ENCODE measurements at regions not wholly inside any gene's neighbourhood (a gene's known extent, or its start where the extent isn't known, plus 50 kb on each side); places are given as distances from the start of the nearest gene placed in this dataset.

DNA sequence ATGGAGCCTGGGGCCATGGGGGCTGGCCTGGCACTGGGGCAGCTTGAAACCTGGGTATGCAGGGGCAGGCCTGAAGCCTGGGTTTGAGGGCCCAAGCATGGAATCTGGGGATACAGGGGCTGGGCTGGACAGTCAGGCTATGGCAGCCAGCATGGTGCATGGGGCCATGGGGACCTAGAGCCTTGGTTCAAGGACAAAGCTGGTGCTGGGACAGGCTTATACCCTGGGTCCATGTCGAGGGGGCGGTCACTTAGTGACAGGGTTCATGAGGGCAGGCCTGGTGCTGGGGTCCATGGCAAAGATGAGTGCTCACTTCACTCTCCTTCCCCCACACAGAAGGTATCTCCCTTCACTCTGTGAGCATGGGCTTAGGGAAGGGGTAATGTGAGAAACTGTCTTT, 116.2 kb downstream of the BBS10 start:
- no peak for DNase-seq (ENCODE audit: extremely low read depth in 1 of 11, low read depth in 9 of 11, low spot score in 4 of 11)

- DNase-seq (ENCODE audit: extremely low read depth in 1 of 11, low read depth in 9 of 11, low spot score in 4 of 11) = no peak
Observed at GRCh38 chr12:76226956-76227355, 121.3 kb downstream of the BBS10 start.

- DNase-seq (ENCODE audit: extremely low read depth in 1 of 11, low read depth in 9 of 11, low spot score in 4 of 11) = no peak
Observed at GRCh38 chr12:76226397-76226796, 121.8 kb downstream of the BBS10 start.

- DNase-seq (ENCODE audit: extremely low read depth in 1 of 11, low read depth in 9 of 11, low spot score in 4 of 11) = no peak
Observed at GRCh38 chr12:76223869-76224268, 124.3 kb downstream of the BBS10 start.

GRCh38 chr12:76220980-76221379, 127.2 kb downstream of the BBS10 start:
- no peak for DNase-seq (ENCODE audit: extremely low read depth in 1 of 11, low read depth in 9 of 11, low spot score in 4 of 11)

DNA sequence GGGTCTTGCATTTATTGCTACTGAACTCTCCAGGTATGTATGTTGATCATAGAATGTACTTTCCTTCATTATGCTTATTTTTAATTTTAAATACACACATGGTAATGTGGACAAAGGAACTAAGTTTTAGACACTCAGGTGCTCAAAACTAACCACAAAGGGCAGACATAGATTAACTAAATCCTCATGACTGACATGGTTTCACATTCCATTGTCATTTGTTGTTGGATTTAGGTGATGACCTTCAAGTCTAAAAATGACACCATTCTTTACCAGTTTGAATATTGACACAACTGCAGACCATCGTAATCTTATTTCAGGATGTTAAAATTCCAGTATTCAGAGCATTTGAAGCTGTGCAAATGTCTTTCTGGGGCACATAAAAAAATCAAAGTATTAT, 128.4 kb downstream of the BBS10 start:
- no peak for DNase-seq (ENCODE audit: extremely low read depth in 1 of 11, low read depth in 9 of 11, low spot score in 4 of 11)

DNA sequence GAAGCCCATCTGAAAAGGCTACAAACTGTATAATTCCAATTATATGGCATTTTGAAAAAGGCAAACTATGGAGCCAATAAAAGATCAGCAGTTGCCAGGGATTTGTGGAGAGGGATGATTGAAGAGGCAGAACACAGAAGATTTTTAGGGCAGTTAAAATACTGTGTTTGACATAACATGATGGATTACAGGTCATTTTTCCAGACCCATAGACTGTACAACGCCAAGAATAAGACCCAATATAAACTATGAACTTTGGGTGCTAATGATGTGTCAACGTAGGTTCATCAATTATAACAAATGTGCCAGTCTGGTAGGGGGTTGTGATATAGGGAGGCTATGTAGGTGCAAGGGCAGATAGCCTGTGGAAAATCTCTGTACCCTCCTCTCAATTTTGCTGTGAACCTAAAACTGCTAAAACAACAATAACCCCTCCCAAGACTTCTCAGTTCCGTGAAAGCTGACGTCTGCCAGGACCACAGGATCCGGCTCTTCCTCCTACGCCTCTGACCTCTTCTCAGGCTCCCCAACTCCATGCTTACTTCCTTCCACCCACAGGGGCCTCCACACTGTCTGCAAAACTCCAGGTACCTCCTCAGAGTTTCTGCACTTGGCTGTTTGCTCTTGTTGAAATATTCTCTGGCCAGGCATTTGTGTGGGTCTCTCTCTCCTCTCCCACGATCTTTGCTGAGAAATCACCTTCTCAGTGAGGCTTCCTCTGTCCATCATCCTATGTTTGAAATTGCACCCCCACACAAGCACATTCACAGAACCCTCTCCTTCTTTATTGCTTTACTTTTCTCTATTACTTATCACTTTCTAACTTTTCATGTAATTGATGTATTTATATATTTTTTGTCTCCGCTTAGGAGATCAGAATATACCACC, 131.4 kb downstream of the BBS10 start:
- DNase-seq (ENCODE audit: extremely low read depth in 1 of 11, low read depth in 9 of 11, low spot score in 4 of 11) = no peak

- DNase-seq (ENCODE audit: extremely low read depth in 1 of 11, low read depth in 9 of 11, low spot score in 4 of 11) = no peak
Observed at GRCh38 chr12:76208129-76208528, 123.6 kb upstream of the NAP1L1 start.

GRCh38 chr12:76206677-76207072, 122.2 kb upstream of the NAP1L1 start:
- no peak for DNase-seq (ENCODE audit: extremely low read depth in 1 of 11, low read depth in 9 of 11, low spot score in 4 of 11)

GRCh38 chr12:76206039-76206676, 121.7 kb upstream of the NAP1L1 start:
- no peak for DNase-seq (ENCODE audit: extremely low read depth in 1 of 11, low read depth in 9 of 11, low spot score in 4 of 11)

DNA sequence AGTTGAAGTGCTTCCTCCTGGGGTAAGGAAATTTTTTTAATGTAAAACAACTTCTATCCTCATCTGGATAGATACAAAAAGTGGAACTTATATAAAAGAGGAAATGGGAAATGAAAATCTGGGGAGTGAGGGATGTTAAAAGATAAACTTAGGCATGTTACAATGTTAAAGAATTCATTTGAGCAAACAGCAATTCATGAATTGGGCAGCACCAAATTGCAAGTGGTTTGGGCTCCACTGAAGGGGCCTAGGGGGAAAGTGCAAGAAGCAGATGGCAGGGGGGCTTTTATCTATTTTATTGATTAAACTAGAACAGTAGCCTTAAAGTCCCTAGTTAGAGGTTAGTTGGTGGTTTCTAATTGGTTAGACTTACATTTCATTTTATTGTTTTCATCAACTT, 118.1 kb upstream of the NAP1L1 start:
- DNase-seq (ENCODE audit: extremely low read depth in 1 of 11, low read depth in 9 of 11, low spot score in 4 of 11) = no peak

GRCh38 chr12:76201758-76202157, 117.3 kb upstream of the NAP1L1 start:
- DNase-seq (ENCODE audit: extremely low read depth in 1 of 11, low read depth in 9 of 11, low spot score in 4 of 11) = no peak

GRCh38 chr12:76201316-76201715, 116.8 kb upstream of the NAP1L1 start:
- no peak for DNase-seq (ENCODE audit: extremely low read depth in 1 of 11, low read depth in 9 of 11, low spot score in 4 of 11)

DNA sequence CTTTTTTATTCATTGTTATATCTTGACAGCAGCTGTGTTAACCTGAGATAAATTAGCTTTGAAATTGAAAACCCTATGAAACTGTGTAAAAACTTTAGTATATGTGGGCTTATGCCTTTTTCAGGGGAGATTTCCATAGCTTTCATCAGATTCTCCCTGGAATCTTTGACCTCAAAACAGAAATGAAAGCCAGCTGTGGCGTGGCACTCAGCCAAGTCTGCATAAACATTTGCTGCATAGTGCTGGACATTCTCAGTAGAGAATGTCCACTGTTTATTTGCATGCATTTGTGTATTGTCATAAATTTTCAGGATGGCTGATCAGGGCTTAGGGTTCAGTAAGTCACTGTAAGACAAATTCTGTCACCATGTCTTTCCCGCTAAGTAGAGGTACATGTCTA, 115.3 kb upstream of the NAP1L1 start:
- DNase-seq (ENCODE audit: extremely low read depth in 1 of 11, low read depth in 9 of 11, low spot score in 4 of 11) = no peak

GRCh38 chr12:76198839-76199238, 114.4 kb upstream of the NAP1L1 start:
- DNase-seq (ENCODE audit: extremely low read depth in 1 of 11, low read depth in 9 of 11, low spot score in 4 of 11) = no peak

DNA sequence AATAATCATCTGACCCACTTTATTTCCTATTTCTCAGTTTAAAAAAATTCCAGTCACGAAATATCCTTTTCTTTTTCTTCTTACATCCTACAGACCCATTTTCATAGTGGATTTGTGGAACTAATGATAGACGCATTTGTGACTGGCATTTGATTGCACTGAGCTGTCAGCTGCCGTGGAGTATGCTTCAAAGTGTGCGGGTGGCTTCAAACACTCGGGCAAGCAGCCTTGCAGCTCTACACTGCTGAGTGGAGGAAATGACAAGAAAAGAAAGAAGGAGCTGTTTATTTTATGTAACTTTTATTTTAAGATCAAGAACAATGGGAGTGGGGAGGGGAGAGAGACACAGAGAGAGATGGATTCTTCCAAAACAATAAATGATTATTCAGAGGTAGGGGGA, 112.8 kb upstream of the NAP1L1 start:
- DNase-seq (ENCODE audit: extremely low read depth in 1 of 11, low read depth in 9 of 11, low spot score in 4 of 11) = no peak

GRCh38 chr12:76195920-76196319, 111.4 kb upstream of the NAP1L1 start:
- no peak for DNase-seq (ENCODE audit: extremely low read depth in 1 of 11, low read depth in 9 of 11, low spot score in 4 of 11)

DNA sequence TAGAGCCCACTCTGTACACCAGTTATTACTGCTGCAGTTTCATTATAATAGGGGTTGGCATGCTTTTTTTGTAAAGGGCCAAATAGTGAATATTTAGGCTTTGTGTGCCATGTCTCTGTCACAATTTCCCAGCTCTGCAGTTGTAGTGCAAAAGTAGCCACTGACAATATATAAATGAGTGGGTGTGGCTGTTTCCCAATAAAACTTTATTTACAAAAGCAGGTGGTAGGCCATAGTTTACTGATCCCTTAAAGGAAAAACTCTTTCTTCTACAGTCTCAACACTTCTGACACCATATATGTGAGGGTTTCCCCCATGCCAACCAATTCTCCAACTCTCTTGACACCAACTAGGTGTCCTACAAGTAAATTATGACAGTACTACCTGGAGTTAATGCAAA, 110.2 kb upstream of the NAP1L1 start:
- no peak for DNase-seq (ENCODE audit: extremely low read depth in 1 of 11, low read depth in 9 of 11, low spot score in 4 of 11)

DNA sequence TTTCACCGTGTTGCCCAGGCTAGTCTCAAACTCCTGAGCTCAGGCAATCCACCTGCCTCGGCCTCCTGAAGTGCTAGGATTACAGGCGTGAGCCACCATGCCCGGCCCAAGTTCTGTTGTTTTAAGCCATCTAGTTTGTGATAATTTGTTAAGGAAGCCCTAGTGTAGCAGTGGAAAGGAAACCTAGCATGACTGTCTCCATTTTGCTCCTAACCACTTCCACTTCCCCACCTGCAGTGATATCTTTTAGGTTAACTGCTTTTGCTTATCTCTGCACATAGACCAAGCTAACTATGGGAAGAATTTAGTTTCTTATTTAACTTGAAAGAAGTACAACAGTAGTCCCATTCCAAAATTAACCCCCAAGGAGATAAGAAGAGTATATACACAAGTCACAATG, 109.5 kb upstream of the NAP1L1 start:
- DNase-seq (ENCODE audit: extremely low read depth in 1 of 11, low read depth in 9 of 11, low spot score in 4 of 11) = no peak

DNA sequence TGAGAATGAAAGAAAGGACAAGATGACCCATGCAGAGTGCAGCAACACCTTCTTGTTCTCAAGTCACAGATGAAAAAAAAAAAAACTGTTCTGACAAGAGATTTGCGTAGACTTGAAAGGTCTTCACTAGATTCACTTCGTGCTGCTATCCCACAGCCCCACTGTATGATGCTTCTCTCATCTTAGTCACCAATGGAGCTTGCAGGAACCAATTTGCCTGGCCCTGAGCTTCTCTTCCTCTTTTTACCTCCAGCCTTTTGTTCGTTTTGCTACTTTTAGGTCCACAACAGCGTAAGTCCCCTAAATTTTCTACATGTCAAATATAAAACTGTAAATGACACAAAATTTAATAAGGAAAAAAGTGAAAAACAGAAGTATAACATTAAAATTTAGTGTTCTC, 107.9 kb upstream of the NAP1L1 start:
- DNase-seq (ENCODE audit: extremely low read depth in 1 of 11, low read depth in 9 of 11, low spot score in 4 of 11) = no peak

- no peak for DNase-seq (ENCODE audit: extremely low read depth in 1 of 11, low read depth in 9 of 11, low spot score in 4 of 11)
Observed at GRCh38 chr12:76190299-76190698, 105.8 kb upstream of the NAP1L1 start.

Measured in renal cortex interstitium (tissue), 11 donors.